HEK293 (cell line): ENCODE measurements at regions not wholly inside any gene's neighbourhood (a gene's known extent, or its start where the extent isn't known, plus 50 kb on each side); places are given as distances from the start of the nearest gene placed in this dataset.
"Not testable (repeated sequence)": the region's sequence is repeated elsewhere in the genome, so short reads cannot be mapped to it uniquely, and the experiment has no call there.

Experiments
- CTCF ChIP-seq: fragments of 450-650 bp; formaldehyde crosslinking; IDR thresholded peaks from 2 replicates; pipeline ENCODE4 v1.5.1; 2016; ENCODE audit warnings: missing biosample characterization, missing genetic modification characterization
- ZBTB1 ChIP-seq: fragments of 450-650 bp; formaldehyde crosslinking; IDR thresholded peaks from 2 replicates; pipeline ENCODE4 v1.5.1; 2016; ENCODE audit warnings: missing biosample characterization, missing genetic modification characterization
- ZNF398 ChIP-seq: fragments of 450-650 bp; formaldehyde crosslinking; IDR thresholded peaks from 2 replicates; pipeline ENCODE4 v1.5.1; 2017; ENCODE audit warnings: missing biosample characterization, missing genetic modification characterization
- ZNF529 ChIP-seq: fragments of 450-650 bp; formaldehyde crosslinking; IDR thresholded peaks from 2 replicates; pipeline ENCODE4 v1.5.1; 2017; ENCODE audit warnings: missing genetic modification characterization, missing biosample characterization; ENCODE audit not compliant: insufficient replicate concordance
- ZNF707 ChIP-seq: fragments of 450-650 bp; formaldehyde crosslinking; IDR thresholded peaks from 2 replicates; pipeline ENCODE4 v1.5.1; 2016; ENCODE audit warnings: missing biosample characterization, missing genetic modification characterization
- ZNF76 ChIP-seq: fragments of 450-650 bp; formaldehyde crosslinking; IDR thresholded peaks from 2 replicates; pipeline ENCODE4; 2016; ENCODE audit warnings: low read depth, missing biosample characterization, missing genetic modification characterization, borderline replicate concordance
- TF ChIP-seq, protein P1 (sequence below): fragments of 450-650 bp; formaldehyde crosslinking; IDR thresholded peaks from 2 replicates; pipeline ENCODE4 v1.5.1; 2016; ENCODE audit warnings: missing biosample characterization, missing genetic modification characterization

DNA sequence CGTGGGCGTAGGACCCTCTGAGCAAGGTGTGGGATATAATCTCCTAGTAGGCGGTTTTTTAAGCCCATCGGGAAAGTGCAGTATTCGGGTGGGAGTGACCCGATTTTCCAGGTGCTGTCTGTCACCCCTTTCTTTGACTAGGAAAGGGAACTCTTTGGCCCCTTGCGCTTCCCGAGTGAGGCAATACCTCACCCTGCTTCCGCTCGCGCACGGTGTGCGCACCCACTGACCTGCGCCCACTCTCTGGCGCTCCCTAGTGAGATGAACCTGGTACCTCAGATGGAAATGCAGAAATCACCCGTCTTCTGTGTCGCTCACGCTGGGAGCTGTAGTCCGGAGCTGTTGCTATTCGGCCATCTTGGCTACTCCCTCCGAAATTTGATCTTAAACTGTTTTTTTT lies 955.9 kb upstream of the POU3F4 start:
- TF ChIP-seq, protein P1, sequence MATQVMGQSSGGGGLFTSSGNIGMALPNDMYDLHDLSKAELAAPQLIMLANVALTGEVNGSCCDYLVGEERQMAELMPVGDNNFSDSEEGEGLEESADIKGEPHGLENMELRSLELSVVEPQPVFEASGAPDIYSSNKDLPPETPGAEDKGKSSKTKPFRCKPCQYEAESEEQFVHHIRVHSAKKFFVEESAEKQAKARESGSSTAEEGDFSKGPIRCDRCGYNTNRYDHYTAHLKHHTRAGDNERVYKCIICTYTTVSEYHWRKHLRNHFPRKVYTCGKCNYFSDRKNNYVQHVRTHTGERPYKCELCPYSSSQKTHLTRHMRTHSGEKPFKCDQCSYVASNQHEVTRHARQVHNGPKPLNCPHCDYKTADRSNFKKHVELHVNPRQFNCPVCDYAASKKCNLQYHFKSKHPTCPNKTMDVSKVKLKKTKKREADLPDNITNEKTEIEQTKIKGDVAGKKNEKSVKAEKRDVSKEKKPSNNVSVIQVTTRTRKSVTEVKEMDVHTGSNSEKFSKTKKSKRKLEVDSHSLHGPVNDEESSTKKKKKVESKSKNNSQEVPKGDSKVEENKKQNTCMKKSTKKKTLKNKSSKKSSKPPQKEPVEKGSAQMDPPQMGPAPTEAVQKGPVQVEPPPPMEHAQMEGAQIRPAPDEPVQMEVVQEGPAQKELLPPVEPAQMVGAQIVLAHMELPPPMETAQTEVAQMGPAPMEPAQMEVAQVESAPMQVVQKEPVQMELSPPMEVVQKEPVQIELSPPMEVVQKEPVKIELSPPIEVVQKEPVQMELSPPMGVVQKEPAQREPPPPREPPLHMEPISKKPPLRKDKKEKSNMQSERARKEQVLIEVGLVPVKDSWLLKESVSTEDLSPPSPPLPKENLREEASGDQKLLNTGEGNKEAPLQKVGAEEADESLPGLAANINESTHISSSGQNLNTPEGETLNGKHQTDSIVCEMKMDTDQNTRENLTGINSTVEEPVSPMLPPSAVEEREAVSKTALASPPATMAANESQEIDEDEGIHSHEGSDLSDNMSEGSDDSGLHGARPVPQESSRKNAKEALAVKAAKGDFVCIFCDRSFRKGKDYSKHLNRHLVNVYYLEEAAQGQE (tag by site-specific recombination): not testable (repeated sequence)
- TF ChIP-seq ZNF529, ZBTB1, CTCF, ZNF707, ZNF76, ZNF398 (tag by site-specific recombination): not testable (repeated sequence)
